OCI-LY1 (cell line): ENCODE measurements at regions not wholly inside any gene's neighbourhood (a gene's known extent, or its start where the extent isn't known, plus 50 kb on each side); places are given as distances from the start of the nearest gene placed in this dataset.

Experiments
- H2AFZ ChIP-seq: fragments of 200-600 bp; sonication (generic), shearing (Covaris generic); 2 replicates; pipeline ENCODE4 v1.6.0; 2014; ENCODE audit warnings: antibody characterized with exemption, mild to moderate bottlenecking, low read length
- H3F3A ChIP-seq: fragments of 200-600 bp; sonication (generic), shearing (Covaris generic); 2 replicates; pipeline ENCODE4 v1.6.0; 2014; ENCODE audit warnings: mild to moderate bottlenecking, antibody characterized with exemption, low read length, moderate library complexity; ENCODE audit not compliant: insufficient read depth
- H3K27ac ChIP-seq: fragments of 200-600 bp; sonication (generic); 2 replicates; pipeline ENCODE4 v1.5.1; 2014; ENCODE audit warnings: low read length, mixed run types, mild to moderate bottlenecking, low read depth; ENCODE audit not compliant: poor library complexity, severe bottlenecking
- H3K27me3 ChIP-seq: fragments of 200-600 bp; sonication (generic); 2 replicates; pipeline ENCODE4 v1.6.0; 2014; ENCODE audit warnings: antibody characterized with exemption, mild to moderate bottlenecking, low read length, moderate library complexity; ENCODE audit not compliant: insufficient read depth
- H3K36me3 ChIP-seq: fragments of 200-600 bp; sonication (generic); 2 replicates; pipeline ENCODE4 v1.6.1; 2014; ENCODE audit warnings: mild to moderate bottlenecking, antibody characterized with exemption, low read length, moderate library complexity, mixed read lengths; ENCODE audit not compliant: insufficient read depth
- H3K4me1 ChIP-seq: fragments of 200-600 bp; sonication (generic); 2 replicates; pipeline ENCODE4 v1.5.1; 2014; ENCODE audit warnings: mild to moderate bottlenecking, low read length, moderate library complexity; ENCODE audit not compliant: insufficient read depth, severe bottlenecking
- H3K4me2 ChIP-seq: fragments of 200-600 bp; sonication (generic), shearing (Covaris generic); 2 replicates; pipeline ENCODE4 v1.6.1; 2014; ENCODE audit warnings: low read length
- H3K4me3 ChIP-seq: fragments of 200-600 bp; sonication (generic); 2 replicates; pipeline ENCODE4 v1.5.1; 2014; ENCODE audit warnings: low read length, low read depth, mild to moderate bottlenecking, mixed read lengths; ENCODE audit not compliant: poor library complexity, severe bottlenecking
- H3K79me2 ChIP-seq: fragments of 200-600 bp; shearing (Covaris generic); 2 replicates; pipeline ENCODE4 v1.6.1; 2016; ENCODE audit warnings: mixed run types, low read length, mixed read lengths; ENCODE audit not compliant: insufficient read depth
- H3K9ac ChIP-seq: fragments of 200-600 bp; sonication (generic), shearing (Covaris generic); 2 replicates; pipeline ENCODE4 v1.6.1; 2014; ENCODE audit warnings: mild to moderate bottlenecking, low read length, mixed read lengths
- H3K9me2 ChIP-seq: fragments of 200-600 bp; sonication (generic), shearing (Covaris generic); 2 replicates; pipeline ENCODE4 v1.6.1; 2014; ENCODE audit warnings: low read depth, mild to moderate bottlenecking, low read length, mixed read lengths
- H3K9me3 ChIP-seq: fragments of 200-600 bp; shearing (Covaris generic); 2 replicates; pipeline ENCODE4 v1.6.1; 2014; ENCODE audit warnings: low read length, mixed read lengths
- H4K20me1 ChIP-seq: fragments of 200-600 bp; sonication (generic), shearing (Covaris generic); 2 replicates; pipeline ENCODE4 v1.6.0; 2016; ENCODE audit warnings: mild to moderate bottlenecking, low read length; ENCODE audit not compliant: insufficient read depth
- EZH2 ChIP-seq: fragments of 200-600 bp; sonication (generic), shearing (Covaris generic); IDR thresholded peaks from 2 replicates; pipeline ENCODE4 v1.8.0; 2017; ENCODE audit warnings: borderline replicate concordance, mixed run types, mild to moderate bottlenecking, antibody characterized with exemption, low read length, moderate library complexity, mixed read lengths
- TF ChIP-seq, protein P1 (sequence below): fragments of 200-600 bp; sonication (generic), shearing (Covaris generic); IDR thresholded peaks from 2 replicates; pipeline ENCODE4 v1.5.1; 2017; ENCODE audit warnings: mild to moderate bottlenecking, antibody characterized with exemption, low read length, moderate library complexity, mixed read lengths

DNA sequence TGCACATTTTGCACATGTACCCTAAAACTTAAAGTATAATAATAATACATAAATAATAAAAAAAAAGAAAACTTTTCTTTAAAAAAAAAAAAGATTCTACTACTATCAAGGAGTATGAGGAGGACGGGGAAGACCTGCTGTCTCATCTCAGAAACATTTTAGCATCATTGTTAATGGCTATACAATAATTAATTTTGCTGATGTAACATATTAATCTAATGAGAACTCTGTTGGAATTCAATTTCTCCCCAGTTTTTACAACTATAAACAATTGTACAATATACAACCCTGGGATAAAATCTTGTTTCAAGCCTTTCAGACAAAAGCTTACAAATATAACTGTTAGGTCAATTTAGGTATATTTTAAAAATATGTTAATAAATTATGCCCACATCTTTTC is 139.0 kb upstream of the GRIN3A start:
- Histone ChIP-seq H3K36me3 (no peaks in the 10 kb centered on the region), H3K27me3 (no peaks in the 10 kb centered on the region), H3K9ac (no peak overlapping the region), H4K20me1 (no peaks in the 10 kb centered on the region), H3K9me3 (no peaks in the 10 kb centered on the region), H3K9me2 (no peaks in the 10 kb centered on the region), H3F3A (no peaks in the 10 kb centered on the region), H3K4me1 (no peaks in the 10 kb centered on the region), H3K4me2 (no peak overlapping the region), H2AFZ (no peak overlapping the region), H3K79me2 (no peaks in the 10 kb centered on the region), H3K27ac (no peak overlapping the region), H3K4me3 (no peak overlapping the region)
- TF ChIP-seq, protein P1, sequence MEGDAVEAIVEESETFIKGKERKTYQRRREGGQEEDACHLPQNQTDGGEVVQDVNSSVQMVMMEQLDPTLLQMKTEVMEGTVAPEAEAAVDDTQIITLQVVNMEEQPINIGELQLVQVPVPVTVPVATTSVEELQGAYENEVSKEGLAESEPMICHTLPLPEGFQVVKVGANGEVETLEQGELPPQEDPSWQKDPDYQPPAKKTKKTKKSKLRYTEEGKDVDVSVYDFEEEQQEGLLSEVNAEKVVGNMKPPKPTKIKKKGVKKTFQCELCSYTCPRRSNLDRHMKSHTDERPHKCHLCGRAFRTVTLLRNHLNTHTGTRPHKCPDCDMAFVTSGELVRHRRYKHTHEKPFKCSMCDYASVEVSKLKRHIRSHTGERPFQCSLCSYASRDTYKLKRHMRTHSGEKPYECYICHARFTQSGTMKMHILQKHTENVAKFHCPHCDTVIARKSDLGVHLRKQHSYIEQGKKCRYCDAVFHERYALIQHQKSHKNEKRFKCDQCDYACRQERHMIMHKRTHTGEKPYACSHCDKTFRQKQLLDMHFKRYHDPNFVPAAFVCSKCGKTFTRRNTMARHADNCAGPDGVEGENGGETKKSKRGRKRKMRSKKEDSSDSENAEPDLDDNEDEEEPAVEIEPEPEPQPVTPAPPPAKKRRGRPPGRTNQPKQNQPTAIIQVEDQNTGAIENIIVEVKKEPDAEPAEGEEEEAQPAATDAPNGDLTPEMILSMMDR: no peak
- TF ChIP-seq EZH2: no peak

DNA sequence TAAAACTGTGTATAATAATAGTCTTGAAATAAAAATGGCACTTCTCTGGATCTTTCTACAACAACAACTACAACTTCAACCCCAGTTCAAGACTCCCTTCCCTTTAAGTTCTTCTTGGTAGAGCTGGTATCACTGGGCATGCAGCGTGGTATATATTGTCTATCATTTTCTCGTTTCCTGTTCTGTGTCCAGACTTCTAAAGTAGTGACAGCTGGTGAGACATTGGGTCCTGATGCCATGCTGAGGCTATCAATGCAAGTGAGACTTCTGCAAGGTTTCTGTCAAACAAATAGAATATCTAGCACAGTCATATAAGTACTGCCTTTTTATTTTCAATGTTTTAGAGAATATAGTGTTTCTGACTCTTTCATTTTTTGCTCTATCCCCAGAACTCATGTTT is 123.0 kb upstream of the GRIN3A start:
- Histone ChIP-seq H3F3A (no peaks in the 10 kb centered on the region), H3K27me3 (no peaks in the 10 kb centered on the region), H3K27ac (no peak overlapping the region), H3K9me3 (no peaks in the 10 kb centered on the region), H4K20me1 (no peaks in the 10 kb centered on the region), H3K4me3 (no peak overlapping the region), H3K36me3 (no peaks in the 10 kb centered on the region), H3K79me2 (no peaks in the 10 kb centered on the region), H3K4me1 (no peaks in the 10 kb centered on the region), H2AFZ (no peak overlapping the region), H3K9ac (no peak overlapping the region), H3K9me2 (no peaks in the 10 kb centered on the region), H3K4me2 (no peak overlapping the region)
- TF ChIP-seq, protein P1: no peak
- TF ChIP-seq EZH2: no peak

DNA sequence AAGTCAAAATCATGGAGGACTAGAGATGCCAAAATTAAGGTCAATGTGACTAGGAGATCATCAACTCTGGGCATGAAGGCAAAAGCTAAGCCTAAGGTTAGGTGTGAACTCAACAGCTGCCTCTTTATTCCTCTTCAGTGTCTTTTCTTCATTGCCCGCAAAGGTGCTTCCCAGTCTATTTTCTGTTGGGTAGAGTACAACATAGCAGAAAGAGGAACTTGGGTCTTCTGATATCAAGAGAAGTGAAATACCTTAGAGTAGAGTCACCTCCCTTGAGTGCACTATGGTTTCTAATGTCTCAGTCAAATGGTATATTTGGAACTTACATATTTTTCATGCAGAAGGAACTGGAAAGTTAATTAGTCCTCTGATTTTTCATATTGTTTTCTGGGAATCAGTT is 122.5 kb upstream of the GRIN3A start:
- H3K4me3 ChIP-seq: no peak overlapping the region
- no peaks in the 10 kb centered on the region for H3K36me3 ChIP-seq
- H3K27me3 ChIP-seq: no peaks in the 10 kb centered on the region
- no peak overlapping the region for H3K4me2 ChIP-seq
- H3F3A ChIP-seq: no peaks in the 10 kb centered on the region
- H3K79me2 ChIP-seq: no peaks in the 10 kb centered on the region
- no peaks in the 10 kb centered on the region for H3K9me2 ChIP-seq
- H2AFZ ChIP-seq: no peak overlapping the region
- H4K20me1 ChIP-seq: no peaks in the 10 kb centered on the region
- no peak overlapping the region for H3K9ac ChIP-seq
- H3K4me1 ChIP-seq: no peaks in the 10 kb centered on the region
- no peak overlapping the region for H3K27ac ChIP-seq
- no peak for TF ChIP-seq EZH2
- TF ChIP-seq, protein P1: no peak
- H3K9me3 ChIP-seq: no peaks in the 10 kb centered on the region
